ENCODE measurements at regions not wholly inside any gene's neighbourhood (a gene's known extent, or its start where the extent isn't known, plus 50 kb on each side); places are given as distances from the start of the nearest gene placed in this dataset.

DNA sequence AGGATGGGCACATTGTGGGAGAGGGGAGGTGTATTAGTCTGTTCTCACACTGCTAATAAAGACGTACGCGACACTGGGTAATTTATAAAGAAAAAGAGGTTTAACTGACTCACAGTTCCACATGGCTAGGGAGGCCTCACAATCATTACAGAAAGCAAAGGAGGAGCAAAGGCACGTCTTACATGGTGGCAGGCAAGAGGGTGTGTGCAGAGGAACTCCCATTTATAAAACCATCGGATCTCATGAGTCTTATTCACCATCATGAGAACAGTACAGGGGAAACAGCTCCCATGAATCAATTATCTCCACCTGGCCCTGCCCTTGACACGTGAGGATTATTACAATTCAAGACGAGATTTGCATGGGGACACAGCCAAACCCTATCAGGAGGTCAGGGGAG, 266.7 kb downstream of the HAUS1 start:
- TF ChIP-seq, protein P1, sequence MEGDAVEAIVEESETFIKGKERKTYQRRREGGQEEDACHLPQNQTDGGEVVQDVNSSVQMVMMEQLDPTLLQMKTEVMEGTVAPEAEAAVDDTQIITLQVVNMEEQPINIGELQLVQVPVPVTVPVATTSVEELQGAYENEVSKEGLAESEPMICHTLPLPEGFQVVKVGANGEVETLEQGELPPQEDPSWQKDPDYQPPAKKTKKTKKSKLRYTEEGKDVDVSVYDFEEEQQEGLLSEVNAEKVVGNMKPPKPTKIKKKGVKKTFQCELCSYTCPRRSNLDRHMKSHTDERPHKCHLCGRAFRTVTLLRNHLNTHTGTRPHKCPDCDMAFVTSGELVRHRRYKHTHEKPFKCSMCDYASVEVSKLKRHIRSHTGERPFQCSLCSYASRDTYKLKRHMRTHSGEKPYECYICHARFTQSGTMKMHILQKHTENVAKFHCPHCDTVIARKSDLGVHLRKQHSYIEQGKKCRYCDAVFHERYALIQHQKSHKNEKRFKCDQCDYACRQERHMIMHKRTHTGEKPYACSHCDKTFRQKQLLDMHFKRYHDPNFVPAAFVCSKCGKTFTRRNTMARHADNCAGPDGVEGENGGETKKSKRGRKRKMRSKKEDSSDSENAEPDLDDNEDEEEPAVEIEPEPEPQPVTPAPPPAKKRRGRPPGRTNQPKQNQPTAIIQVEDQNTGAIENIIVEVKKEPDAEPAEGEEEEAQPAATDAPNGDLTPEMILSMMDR (IDR thresholded peaks at IDR 0.05) = no peak
- TF ChIP-seq POLR2A (IDR thresholded peaks at IDR 0.05) = no peak
- no peaks in the 10 kb centered on the region for H3K4me1 ChIP-seq
- no peaks in the 10 kb centered on the region for H3K9me3 ChIP-seq
- H3K36me3 ChIP-seq = no peaks in the 10 kb centered on the region
- no peak overlapping the region for H3K4me3 ChIP-seq
- no peak overlapping the region for H3K27ac ChIP-seq
- H3K27me3 ChIP-seq = no peaks in the 10 kb centered on the region
- no peak for DNase-seq

DNA sequence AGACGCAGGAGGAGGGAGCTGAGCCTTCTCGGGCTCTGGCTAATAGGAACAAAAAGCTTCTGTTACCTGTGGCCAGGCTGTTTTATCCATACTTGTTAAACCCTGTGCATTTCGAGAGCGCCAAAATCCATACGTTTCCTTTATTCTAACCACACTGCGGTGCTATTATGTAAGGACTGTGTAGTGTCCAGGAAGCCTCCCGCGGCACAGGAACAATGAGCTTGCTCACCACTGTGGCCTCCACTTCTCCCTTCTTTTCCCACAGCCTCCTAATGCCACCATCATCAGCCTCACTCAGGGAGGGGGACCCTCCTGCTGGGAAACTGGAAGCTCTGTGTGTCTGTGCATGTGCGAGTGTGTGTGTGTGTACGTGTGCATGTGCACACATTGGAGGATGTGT, 268.5 kb downstream of the HAUS1 start:
- Histone ChIP-seq H3K36me3 (no peaks in the 10 kb centered on the region), H3K27ac (no peak overlapping the region), H3K4me1 (no peaks in the 10 kb centered on the region), H3K4me3 (no peak overlapping the region), H3K27me3 (no peaks in the 10 kb centered on the region), H3K9me3 (no peaks in the 10 kb centered on the region)
- no peak for DNase-seq
- TF ChIP-seq POLR2A (IDR thresholded peaks at IDR 0.05) = no peak
- TF ChIP-seq, protein P1 (IDR thresholded peaks at IDR 0.05) = no peak

DNA sequence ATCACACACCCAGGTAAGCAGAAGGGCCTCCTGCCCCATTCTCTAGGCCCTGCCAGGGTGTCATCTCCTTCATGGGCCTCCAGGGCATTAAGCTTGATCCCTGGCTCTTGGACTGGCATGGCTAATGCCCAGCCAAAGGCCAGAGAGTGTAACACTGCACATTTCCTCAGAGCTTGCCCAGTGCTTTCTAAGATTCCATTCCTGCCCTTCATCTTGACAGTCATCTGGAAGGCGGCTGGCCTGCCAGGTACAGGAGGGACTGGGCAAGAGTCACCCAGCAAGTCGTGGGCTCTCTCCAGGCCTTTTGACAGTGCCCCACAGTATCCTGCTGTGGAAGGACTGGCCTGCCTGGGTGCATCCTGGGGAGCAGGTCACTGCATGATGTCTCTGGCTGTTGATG, 268.9 kb downstream of the HAUS1 start:
- no peaks in the 10 kb centered on the region for H3K36me3 ChIP-seq
- no peaks in the 10 kb centered on the region for H3K27me3 ChIP-seq
- DNase-seq = no peak
- TF ChIP-seq POLR2A (IDR thresholded peaks at IDR 0.05) = no peak
- TF ChIP-seq, protein P1 (IDR thresholded peaks at IDR 0.05) = no peak
- H3K27ac ChIP-seq = no peak overlapping the region
- no peaks in the 10 kb centered on the region for H3K4me1 ChIP-seq
- no peaks in the 10 kb centered on the region for H3K9me3 ChIP-seq
- no peak overlapping the region for H3K4me3 ChIP-seq

DNA sequence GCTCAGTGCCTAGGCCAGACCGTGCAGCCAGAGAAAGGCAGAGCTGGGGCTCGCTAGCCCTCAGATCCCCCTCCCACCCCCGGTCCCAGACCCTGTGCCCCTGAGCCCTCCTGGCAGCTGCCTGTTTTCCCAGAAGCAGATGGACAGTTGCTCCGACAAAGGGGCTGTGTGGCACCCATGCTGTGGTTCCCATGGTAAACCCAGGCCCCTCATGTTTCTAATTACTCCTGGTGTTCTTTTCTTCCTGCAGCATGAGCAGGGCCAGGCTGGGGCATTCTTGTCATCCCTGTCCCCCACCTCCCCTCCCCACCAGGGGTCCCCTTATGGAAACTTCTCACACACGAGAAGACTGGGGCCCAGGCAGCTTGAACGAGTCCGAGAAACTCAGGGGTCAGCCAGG, 269.6 kb downstream of the HAUS1 start:
- no peak for DNase-seq
- Histone ChIP-seq H3K27me3 (no peaks in the 10 kb centered on the region), H3K36me3 (no peaks in the 10 kb centered on the region), H3K4me1 (no peaks in the 10 kb centered on the region), H3K27ac (no peak overlapping the region), H3K9me3 (no peaks in the 10 kb centered on the region), H3K4me3 (no peak overlapping the region)
- TF ChIP-seq, protein P1 (IDR thresholded peaks at IDR 0.05) = no peak
- no peak for TF ChIP-seq POLR2A (IDR thresholded peaks at IDR 0.05)

DNA sequence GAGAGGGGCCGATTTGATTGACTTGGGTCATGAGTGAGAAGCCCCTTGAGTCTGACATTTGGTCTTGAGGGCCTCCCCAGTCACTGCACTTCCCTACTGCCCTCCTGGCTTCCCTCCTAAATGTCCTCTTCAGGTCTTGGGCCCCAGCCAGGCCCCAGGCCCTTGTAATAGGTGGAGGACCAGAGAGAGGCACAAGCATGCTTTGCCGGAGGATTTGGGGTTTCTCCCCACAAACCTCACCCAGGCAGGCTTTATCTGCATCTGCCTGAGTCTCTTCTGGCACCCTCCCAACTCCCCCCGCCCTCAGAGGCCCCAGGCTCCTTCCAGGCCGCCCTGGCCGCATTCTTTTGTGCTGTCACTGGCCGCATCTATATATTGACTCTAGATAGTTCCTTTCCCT, 270.7 kb downstream of the HAUS1 start:
- H3K27me3 ChIP-seq = no peaks in the 10 kb centered on the region
- H3K27ac ChIP-seq = no peak overlapping the region
- no peaks in the 10 kb centered on the region for H3K36me3 ChIP-seq
- DNase-seq = no peak
- no peak overlapping the region for H3K4me3 ChIP-seq
- no peaks in the 10 kb centered on the region for H3K4me1 ChIP-seq
- TF ChIP-seq, protein P1 (IDR thresholded peaks at IDR 0.05) = no peak
- no peak for TF ChIP-seq POLR2A (IDR thresholded peaks at IDR 0.05)
- no peaks in the 10 kb centered on the region for H3K9me3 ChIP-seq

DNA sequence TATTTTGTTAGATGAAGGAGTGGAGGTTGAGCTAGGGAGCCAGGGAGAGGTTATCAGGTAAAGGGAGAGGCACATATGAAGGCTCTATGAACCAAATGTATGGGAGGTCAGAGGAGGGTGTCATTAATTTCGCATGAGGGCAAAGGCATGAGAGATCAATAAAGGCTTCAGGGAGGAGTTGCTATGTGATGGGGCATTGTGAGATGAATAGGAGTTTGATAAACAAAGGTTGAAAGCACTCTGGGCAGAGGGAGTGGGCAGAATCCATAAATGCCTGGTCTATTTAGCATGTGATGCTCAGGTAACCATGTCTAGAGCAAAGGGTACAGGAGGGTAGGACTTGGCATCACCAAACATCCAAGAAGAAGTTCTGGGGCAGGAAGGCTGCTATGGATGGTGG, 273.4 kb downstream of the HAUS1 start:
- H3K36me3 ChIP-seq = no peaks in the 10 kb centered on the region
- H3K9me3 ChIP-seq = no peaks in the 10 kb centered on the region
- no peaks in the 10 kb centered on the region for H3K4me1 ChIP-seq
- no peak for TF ChIP-seq POLR2A (IDR thresholded peaks at IDR 0.05)
- TF ChIP-seq, protein P1 (IDR thresholded peaks at IDR 0.05) = no peak
- H3K27me3 ChIP-seq = no peaks in the 10 kb centered on the region
- H3K27ac ChIP-seq = no peak overlapping the region
- H3K4me3 ChIP-seq = no peak overlapping the region
- DNase-seq = no peak

Measured in Peyer's patch (tissue), 4 donors.